ENCODE measurements at regions not wholly inside any gene's neighbourhood (a gene's known extent, or its start where the extent isn't known, plus 50 kb on each side); places are given as distances from the start of the nearest gene placed in this dataset.
"Not testable (repeated sequence)": the region's sequence is repeated elsewhere in the genome, so short reads cannot be mapped to it uniquely, and the experiment has no call there.

DNA sequence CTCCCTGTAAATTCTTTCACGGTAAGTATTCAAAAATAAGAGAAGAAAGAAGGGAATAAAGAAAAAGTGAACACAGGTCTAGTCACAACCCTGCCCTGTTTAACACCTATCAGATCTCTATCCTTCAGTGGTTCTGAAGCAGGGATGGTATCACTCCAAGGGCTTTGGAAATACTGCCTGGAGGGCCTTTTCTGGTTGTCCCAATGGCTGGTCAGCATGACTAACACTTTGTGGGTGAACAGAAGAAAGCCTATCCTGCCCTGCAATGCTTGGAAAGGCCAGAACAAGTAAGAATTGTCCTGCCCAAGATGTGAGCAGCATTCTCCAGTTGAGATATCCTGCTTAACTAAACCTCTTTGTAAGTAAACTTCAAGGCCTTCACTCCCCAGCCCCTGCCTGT, 124.9 kb downstream of the TMEM167A start:
- no peaks in the 10 kb centered on the region for H3K27me3 ChIP-seq (ENCODE audit: control insufficient read depth, insufficient read depth, low read length)
- no peak overlapping the region for H3K27ac ChIP-seq (ENCODE audit: low read depth, low read length)
- H3K4me1 ChIP-seq (ENCODE audit: control insufficient read depth, insufficient read depth, low read length): no peaks in the 10 kb centered on the region
- H3K9ac ChIP-seq (ENCODE audit: low read depth, low read length): no peak overlapping the region
- no peaks in the 10 kb centered on the region for H3K36me3 ChIP-seq (ENCODE audit: control insufficient read depth, insufficient read depth, low read length)
- no peak overlapping the region for H3K4me3 ChIP-seq (ENCODE audit: low read depth, low read length)
- no peaks in the 10 kb centered on the region; the same call in 1 of the 2 replicates for H3K9me3 ChIP-seq (ENCODE audit: control insufficient read depth, insufficient read depth, low read length)

DNA sequence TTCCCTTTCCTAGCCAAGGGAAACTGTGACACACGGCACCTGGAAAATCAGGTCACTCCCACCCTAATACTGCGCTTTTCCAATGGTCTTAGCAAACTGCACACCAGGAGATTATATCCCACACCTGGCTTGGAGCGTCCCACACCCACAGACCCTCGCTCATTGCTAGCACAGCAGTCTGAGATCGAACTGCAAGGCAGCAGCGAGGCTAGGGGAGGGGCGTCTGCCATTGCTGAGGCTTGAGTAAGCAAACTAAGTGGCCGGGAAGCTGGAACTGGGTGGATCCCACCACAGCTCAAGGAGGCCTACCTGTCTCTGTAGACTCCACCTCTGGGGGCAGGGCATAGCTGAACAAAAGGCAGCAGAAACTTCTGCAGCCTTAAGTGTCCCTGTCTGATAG, 132.9 kb downstream of the TMEM167A start:
- peaks cover 13% of the 10 kb centered on the region for H3K9me3 ChIP-seq (ENCODE audit: control insufficient read depth, insufficient read depth, low read length)
- not testable (repeated sequence) for H3K27ac ChIP-seq (ENCODE audit: low read depth, low read length); H3K27me3 ChIP-seq (ENCODE audit: control insufficient read depth, insufficient read depth, low read length); H3K4me1 ChIP-seq (ENCODE audit: control insufficient read depth, insufficient read depth, low read length); H3K4me3 ChIP-seq (ENCODE audit: low read depth, low read length); H3K9ac ChIP-seq (ENCODE audit: low read depth, low read length); H3K36me3 ChIP-seq (ENCODE audit: control insufficient read depth, insufficient read depth, low read length)

DNA sequence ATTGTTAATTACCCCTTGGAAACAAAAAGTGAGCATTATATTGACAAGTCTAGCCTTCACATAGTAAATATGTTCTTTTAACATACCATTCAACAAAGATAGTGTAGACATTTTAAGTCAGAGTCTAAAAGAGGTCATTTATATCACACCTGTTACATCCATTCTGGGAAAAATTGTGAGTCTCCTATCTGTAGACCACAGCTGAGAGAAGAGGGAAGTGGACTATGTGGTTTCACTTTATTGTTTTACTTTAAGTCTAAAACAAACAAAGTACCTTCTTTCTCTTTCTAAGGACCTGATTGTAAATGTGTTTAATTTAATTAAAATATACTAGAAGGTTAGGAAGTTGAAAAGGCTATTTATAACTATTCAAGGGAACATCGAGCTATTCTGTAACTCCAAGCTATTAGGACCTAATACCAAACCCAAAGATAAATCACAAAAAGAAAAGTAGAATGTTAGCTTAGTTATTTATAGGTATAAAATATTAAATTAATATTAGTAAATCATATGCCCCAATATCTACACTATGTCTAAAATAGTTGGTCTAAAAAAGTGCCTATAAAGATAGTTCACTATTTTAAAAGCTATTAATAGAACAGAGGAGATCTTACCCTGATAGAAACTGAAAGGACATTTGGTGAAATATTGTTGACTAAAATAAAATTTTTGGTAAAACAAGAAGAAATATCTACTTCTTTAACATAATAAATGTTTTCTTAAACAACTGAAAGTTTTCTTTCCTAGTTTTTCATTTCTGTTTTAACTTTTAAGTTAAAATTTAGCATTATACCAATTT, 134.9 kb downstream of the TMEM167A start:
- H3K4me3 ChIP-seq (ENCODE audit: low read depth, low read length): no peak overlapping the region
- no peaks in the 10 kb centered on the region for H3K27me3 ChIP-seq (ENCODE audit: control insufficient read depth, insufficient read depth, low read length)
- H3K9ac ChIP-seq (ENCODE audit: low read depth, low read length): no peak overlapping the region
- H3K4me1 ChIP-seq (ENCODE audit: control insufficient read depth, insufficient read depth, low read length): no peaks in the 10 kb centered on the region
- H3K36me3 ChIP-seq (ENCODE audit: control insufficient read depth, insufficient read depth, low read length): no peaks in the 10 kb centered on the region
- H3K27ac ChIP-seq (ENCODE audit: low read depth, low read length): no peak overlapping the region
- H3K9me3 ChIP-seq (ENCODE audit: control insufficient read depth, insufficient read depth, low read length): peaks cover 13% of the 10 kb centered on the region

DNA sequence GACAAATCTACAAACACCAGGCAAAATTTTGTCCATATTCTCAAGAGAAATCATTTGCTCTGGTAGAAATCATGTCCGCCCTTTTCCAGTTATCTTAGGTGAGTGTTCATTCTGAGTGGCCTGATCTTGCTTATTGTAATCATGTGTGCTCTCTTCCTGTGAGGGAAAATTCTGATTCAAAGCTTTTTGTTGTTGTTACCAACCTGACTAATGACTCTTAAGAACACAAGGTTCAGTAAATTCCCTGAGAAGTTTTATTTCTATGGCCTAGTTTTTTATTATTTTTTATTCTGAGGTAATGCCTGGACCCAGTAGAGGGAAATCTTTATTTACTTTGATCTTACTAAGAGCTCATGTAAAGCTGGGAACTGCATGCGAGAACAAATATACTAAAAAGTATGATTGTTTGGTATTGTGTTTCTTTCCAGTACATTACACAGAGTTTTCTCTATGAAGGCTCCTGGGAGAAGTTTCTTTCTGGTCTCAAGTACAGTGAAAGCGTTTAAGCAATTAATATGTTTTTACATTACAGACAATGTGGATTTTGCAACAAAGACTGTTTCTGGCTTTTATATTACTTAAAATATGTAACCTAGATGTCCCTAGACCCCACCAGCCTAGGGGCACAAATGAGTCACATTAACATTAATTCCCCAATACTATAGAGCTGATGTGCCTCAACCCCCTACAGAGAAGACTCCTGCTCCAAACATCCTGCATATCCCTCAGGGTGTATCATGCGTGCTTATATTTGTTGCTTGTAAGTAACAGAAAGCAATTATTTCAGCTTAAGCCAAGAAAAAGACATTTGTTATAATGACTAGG, 138.1 kb downstream of the TMEM167A start:
- no peaks in the 10 kb centered on the region for H3K4me1 ChIP-seq (ENCODE audit: control insufficient read depth, insufficient read depth, low read length)
- no peaks in the 10 kb centered on the region for H3K36me3 ChIP-seq (ENCODE audit: control insufficient read depth, insufficient read depth, low read length)
- H3K9ac ChIP-seq (ENCODE audit: low read depth, low read length): no peak overlapping the region
- H3K9me3 ChIP-seq (ENCODE audit: control insufficient read depth, insufficient read depth, low read length): peaks cover 8% of the 10 kb centered on the region
- H3K27me3 ChIP-seq (ENCODE audit: control insufficient read depth, insufficient read depth, low read length): no peaks in the 10 kb centered on the region
- H3K27ac ChIP-seq (ENCODE audit: low read depth, low read length): no peak overlapping the region
- no peak overlapping the region for H3K4me3 ChIP-seq (ENCODE audit: low read depth, low read length)

DNA sequence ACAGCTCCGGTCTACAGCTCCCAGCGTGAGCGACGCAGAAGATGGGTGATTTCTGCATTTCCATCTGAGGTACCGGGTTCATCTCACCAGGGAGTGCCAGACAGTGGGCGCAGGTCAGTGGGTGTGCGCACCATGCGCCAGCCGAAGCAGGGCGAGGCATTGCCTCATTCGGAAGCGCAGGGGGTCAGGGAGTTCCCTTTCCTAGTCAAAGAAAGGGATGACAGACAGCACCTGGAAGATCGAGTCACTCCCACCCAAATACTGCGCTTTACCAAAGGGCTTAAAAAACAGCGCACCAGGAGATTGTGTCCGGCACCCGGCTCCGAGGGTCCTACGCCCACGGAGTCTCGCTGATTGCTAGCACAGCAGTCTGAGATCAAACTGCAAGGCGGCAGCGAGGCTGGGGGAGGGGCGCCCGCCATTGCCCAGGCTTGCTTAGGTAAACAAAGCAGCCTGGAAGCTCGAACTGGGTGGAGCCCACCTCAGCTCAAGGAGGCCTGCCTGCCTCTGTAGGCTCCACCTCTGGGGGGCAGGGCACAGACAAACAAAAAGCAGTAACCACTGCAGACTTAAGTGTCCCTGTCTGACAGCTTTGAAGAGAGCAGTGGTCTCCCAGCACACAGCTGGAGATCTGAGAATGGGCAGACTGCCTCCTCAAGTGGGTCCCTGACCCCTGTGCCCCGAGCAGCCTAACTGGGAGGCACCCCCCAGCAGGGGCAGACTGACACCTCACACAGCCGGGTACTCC, 144.5 kb downstream of the TMEM167A start:
- H3K9ac ChIP-seq (ENCODE audit: low read depth, low read length); H3K9me3 ChIP-seq (ENCODE audit: control insufficient read depth, insufficient read depth, low read length); H3K36me3 ChIP-seq (ENCODE audit: control insufficient read depth, insufficient read depth, low read length); H3K4me1 ChIP-seq (ENCODE audit: control insufficient read depth, insufficient read depth, low read length); H3K4me3 ChIP-seq (ENCODE audit: low read depth, low read length); H3K27ac ChIP-seq (ENCODE audit: low read depth, low read length); H3K27me3 ChIP-seq (ENCODE audit: control insufficient read depth, insufficient read depth, low read length): not testable (repeated sequence)

DNA sequence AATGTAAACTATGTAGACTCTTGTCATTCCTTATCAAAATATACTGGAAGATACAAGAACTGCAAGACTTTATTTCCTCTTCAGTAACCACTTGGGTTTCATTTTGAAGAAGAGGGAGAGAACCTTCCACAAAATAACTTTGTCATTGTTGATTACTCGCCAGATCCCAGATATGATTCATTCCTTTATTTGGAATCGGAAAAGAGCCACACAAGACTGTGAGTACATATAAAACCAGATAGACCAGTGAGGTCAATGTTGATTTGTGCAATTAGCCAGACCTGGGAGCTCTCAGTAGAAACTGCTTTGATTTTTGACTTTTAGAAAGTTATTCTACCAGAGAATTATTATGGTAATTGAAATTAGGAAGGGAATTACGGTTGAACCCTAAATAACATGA, 146.1 kb downstream of the TMEM167A start:
- no peak overlapping the region for H3K27ac ChIP-seq (ENCODE audit: low read depth, low read length)
- H3K9ac ChIP-seq (ENCODE audit: low read depth, low read length): no peak overlapping the region
- H3K4me1 ChIP-seq (ENCODE audit: control insufficient read depth, insufficient read depth, low read length): no peaks in the 10 kb centered on the region
- no peaks in the 10 kb centered on the region for H3K36me3 ChIP-seq (ENCODE audit: control insufficient read depth, insufficient read depth, low read length)
- H3K27me3 ChIP-seq (ENCODE audit: control insufficient read depth, insufficient read depth, low read length): no peaks in the 10 kb centered on the region
- H3K9me3 ChIP-seq (ENCODE audit: control insufficient read depth, insufficient read depth, low read length): no peaks in the 10 kb centered on the region; the same call in 1 of the 2 replicates
- H3K4me3 ChIP-seq (ENCODE audit: low read depth, low read length): no peak overlapping the region

DNA sequence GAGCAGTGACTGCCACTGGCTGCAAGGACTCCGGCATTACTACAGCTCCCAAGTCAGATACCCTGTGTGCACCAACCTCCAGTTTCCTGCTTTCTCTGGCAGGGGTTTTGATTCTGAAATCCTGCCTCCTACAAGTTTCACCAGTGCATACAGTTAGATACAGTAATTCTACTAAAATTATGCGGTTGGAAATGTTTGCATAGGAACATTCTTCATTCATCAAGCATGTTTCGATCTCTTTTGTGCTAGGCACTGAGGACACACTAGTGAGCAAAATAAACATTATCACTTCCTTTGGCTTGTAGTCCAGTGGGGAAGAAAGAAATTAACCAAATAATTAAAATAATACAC, 152.2 kb downstream of the TMEM167A start:
- Histone ChIP-seq H3K27ac (ENCODE audit: low read depth, low read length) (no peak overlapping the region), H3K27me3 (ENCODE audit: control insufficient read depth, insufficient read depth, low read length) (no peaks in the 10 kb centered on the region), H3K9me3 (ENCODE audit: control insufficient read depth, insufficient read depth, low read length) (no peaks in the 10 kb centered on the region), H3K4me1 (ENCODE audit: control insufficient read depth, insufficient read depth, low read length) (no peaks in the 10 kb centered on the region), H3K9ac (ENCODE audit: low read depth, low read length) (no peak overlapping the region), H3K4me3 (ENCODE audit: low read depth, low read length) (no peak overlapping the region), H3K36me3 (ENCODE audit: control insufficient read depth, insufficient read depth, low read length) (no peaks in the 10 kb centered on the region)

DNA sequence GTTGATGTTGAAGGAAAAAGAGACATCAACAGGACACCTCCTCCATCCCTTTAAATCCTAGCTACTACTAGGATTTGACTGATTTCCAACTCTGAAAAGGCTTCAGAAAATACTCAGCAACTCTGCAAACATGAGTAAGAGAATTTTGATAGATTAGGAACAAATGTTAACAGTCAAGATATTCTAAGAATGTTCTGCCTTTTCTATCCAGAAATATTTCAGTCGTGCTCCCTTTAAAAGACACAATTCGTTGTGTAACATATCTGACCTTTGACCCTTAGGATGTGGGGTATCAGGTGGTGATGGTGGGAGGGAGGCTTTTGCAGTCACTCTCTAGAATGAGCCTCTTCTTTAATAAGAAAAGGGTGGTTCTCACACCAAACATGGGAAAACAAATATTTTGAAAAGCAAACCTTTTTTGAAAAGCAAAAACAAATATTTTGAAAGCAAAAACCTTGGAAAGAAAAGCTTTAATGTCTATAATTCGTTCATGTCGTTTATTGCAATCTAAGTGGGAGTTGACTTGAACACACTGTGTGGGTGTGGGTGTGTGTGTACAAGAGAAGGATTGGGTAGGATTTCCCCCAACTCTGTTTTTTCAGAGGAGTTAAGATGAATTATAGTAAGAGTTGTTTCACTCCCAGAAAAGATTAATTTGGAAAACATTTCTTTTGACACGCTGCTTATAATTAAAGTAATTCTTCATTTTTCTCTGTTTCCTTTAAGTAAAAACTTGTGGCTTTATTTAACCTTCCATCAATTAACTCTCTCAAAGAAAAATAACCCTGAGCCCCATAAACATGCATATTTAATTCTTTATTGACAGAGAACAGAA, 152.8 kb downstream of the TMEM167A start:
- Histone ChIP-seq H3K4me3 (ENCODE audit: low read depth, low read length) (no peak overlapping the region), H3K27me3 (ENCODE audit: control insufficient read depth, insufficient read depth, low read length) (no peaks in the 10 kb centered on the region), H3K27ac (ENCODE audit: low read depth, low read length) (no peak overlapping the region), H3K4me1 (ENCODE audit: control insufficient read depth, insufficient read depth, low read length) (no peaks in the 10 kb centered on the region), H3K9me3 (ENCODE audit: control insufficient read depth, insufficient read depth, low read length) (no peaks in the 10 kb centered on the region), H3K36me3 (ENCODE audit: control insufficient read depth, insufficient read depth, low read length) (no peaks in the 10 kb centered on the region), H3K9ac (ENCODE audit: low read depth, low read length) (no peak overlapping the region)

DNA sequence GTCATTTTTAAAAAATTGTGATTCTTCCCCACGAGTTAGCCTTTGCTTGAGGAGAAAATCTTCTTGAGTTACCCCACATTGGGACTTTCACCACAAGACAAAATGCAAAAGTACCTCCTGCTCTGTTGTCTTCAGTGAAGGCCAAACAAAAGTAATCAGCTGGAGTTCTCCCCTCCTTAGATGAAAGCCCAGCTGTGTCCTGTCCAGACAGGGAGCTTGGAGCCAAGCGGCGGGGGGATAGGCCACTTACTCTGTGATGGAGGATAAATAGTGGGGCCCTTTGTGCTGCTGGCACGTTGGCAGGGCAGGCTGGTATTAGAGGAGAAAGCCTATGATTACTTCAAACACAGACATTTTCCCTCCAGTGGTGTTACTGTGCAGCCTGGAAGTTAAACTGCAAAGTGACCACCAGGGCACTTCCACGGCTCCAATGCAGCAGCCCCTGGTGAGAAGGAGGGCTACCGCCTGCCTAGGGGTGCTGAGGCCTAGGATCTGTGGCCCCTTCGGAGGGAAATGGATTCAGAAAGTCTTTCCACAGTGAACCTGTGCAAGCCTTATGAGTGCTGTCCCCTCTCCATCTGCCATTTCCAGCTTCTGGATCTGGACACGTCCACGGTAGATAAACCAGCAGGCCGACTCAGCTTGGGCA, 155.0 kb downstream of the TMEM167A start:
- Histone ChIP-seq H3K27me3 (ENCODE audit: control insufficient read depth, insufficient read depth, low read length) (no peaks in the 10 kb centered on the region), H3K9me3 (ENCODE audit: control insufficient read depth, insufficient read depth, low read length) (no peaks in the 10 kb centered on the region), H3K36me3 (ENCODE audit: control insufficient read depth, insufficient read depth, low read length) (no peaks in the 10 kb centered on the region), H3K4me3 (ENCODE audit: low read depth, low read length) (no peak overlapping the region), H3K27ac (ENCODE audit: low read depth, low read length) (peak overlapping the region; percentile 14), H3K9ac (ENCODE audit: low read depth, low read length) (no peak overlapping the region), H3K4me1 (ENCODE audit: control insufficient read depth, insufficient read depth, low read length) (no peaks in the 10 kb centered on the region)
